Urinary bladder (tissue), 3 donors: ENCODE measurements at regions not wholly inside any gene's neighbourhood (a gene's known extent, or its start where the extent isn't known, plus 50 kb on each side); places are given as distances from the start of the nearest gene placed in this dataset.
"Not testable (repeated sequence)": the region's sequence is repeated elsewhere in the genome, so short reads cannot be mapped to it uniquely, and the experiment has no call there.

Experiments
- DNase-seq: peaks from one replicate; pipeline ENCODE4 v3.0.0-alpha.2; 2015; ENCODE audit errors: extremely low spot score
- H3K27ac ChIP-seq: one replicate; pipeline ENCODE4 v1.5.1; 2013; ENCODE audit warnings: low read depth, mild to moderate bottlenecking, moderate library complexity
- H3K36me3 ChIP-seq: one replicate; pipeline ENCODE4 v1.6.1; 2013; ENCODE audit warnings: mild to moderate bottlenecking, moderate library complexity; ENCODE audit not compliant: insufficient read depth
- H3K4me1 ChIP-seq: one replicate; pipeline ENCODE4 v1.6.1; 2013; ENCODE audit warnings: mild to moderate bottlenecking, moderate library complexity; ENCODE audit not compliant: insufficient read depth
- H3K4me3 ChIP-seq: one replicate; pipeline ENCODE4 v1.5.1; 2013; ENCODE audit warnings: low read depth, low read length
- WGBS: extraction: QIAGEN DNeasy Blood & Tissue Kit; methylation state at CpG from one replicate; pipeline ENCODE4 v1.1.7; 2013; 5-methylcytosine and 5-hydroxymethylcytosine counted together
- donor health status: healthy with polysubstance abuse.
- donor health status: healthy.

GRCh38 chr6:169092375-169092774, 161.3 kb downstream of the THBS2 start:
- WGBS = 49% methylated on average over 3 of the region's 3 CpGs
- no peak overlapping the region for H3K27ac ChIP-seq
- no peak for DNase-seq
- H3K4me1 ChIP-seq = no peaks in the 10 kb centered on the region
- no peaks in the 10 kb centered on the region for H3K36me3 ChIP-seq
- H3K4me3 ChIP-seq = no peak overlapping the region

DNA sequence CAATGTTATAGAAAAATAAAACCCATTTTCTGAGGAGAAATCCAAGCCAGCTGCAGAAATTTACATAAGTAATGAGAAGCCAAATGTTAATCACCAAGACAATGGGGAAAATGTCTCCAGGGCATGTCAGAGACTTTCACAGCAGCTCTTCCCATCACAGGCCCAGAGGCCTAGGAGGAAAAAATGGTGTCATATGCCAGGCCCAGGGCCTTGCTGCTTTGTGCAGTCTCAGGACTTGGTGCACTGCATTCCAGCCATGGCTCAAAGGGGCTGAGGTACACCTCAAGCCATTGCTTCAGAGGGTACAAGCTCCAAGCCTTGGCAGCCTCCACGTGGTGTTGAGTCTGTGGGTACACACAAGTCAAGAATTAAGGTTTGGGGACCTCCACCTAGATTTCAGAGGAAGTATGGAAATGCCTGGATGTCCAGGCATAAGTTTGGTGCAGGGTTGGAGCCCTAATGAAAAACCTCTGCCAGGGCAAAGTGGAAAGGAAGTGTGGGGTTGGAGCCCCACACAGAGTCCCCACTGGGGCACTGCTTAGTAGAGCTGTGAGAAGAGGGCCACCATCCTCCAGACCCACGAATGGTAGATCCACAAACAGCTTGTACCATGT, 163.0 kb downstream of the THBS2 start:
- H3K27ac ChIP-seq, H3K4me1 ChIP-seq, DNase-seq, H3K4me3 ChIP-seq, H3K36me3 ChIP-seq: not testable (repeated sequence)
- 75% methylated on average over 2 of the region's 2 CpGs for WGBS

- H3K36me3 ChIP-seq = no peaks in the 10 kb centered on the region
- no peak overlapping the region for H3K27ac ChIP-seq
- DNase-seq = no peak
- no peak overlapping the region for H3K4me3 ChIP-seq
- H3K4me1 ChIP-seq = peaks cover 1% of the 10 kb centered on the region
- WGBS = 66% methylated on average over 2 of the region's 2 CpGs
Observed at GRCh38 chr6:169088762-169089161, 164.9 kb downstream of the THBS2 start.

DNA sequence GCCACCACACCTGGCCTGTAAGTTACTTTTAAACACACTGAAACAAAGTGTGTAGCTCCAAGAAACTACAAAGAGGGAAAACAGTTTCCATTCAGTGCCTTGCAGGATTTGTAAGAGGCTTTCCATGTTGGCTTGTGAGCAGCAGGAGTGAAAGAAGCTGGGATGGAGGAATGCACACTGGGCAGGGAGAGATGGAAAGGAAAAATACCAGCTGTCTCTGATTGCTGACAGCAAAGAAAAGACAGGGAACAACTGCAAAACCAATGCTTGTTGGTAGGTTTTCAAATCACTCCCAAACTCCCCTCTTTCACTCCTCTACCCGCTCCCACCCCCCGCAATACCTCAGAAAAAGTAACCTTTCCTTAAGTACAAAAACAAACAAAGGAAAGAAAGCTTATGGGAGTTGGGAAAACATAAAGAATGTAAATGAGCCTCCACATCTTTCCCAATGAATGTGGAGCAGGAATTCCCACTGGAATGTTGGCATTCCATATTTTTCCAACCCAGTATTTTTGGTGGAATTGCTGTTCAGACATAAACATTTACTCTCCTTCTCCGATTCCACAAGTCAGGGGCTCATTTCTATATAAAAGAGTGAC, 166.1 kb downstream of the THBS2 start:
- Histone ChIP-seq H3K4me3 (no peak overlapping the region), H3K27ac (no peak overlapping the region), H3K4me1 (peaks cover 1% of the 10 kb centered on the region), H3K36me3 (no peaks in the 10 kb centered on the region)
- WGBS = 45% methylated on average over 3 of the region's 3 CpGs
- no peak for DNase-seq

DNA sequence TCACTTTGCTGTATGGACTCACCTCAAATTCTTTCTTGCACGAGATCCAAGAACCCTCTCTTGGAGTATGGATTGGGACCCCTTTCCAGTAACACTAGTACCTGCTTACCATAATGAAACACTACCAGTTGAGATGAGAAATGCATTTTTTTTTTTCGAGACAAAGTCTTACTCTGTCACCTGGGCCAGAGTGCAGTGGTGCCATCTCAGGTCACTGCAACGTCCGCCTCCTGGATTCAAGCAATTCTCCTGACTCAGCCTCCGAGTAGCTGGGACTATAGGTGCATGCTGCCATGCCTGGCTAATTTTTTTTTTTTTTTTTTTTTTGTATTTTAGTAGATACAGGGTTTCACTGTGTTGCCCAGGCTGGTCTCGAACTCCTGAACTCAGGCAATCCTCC, 167.0 kb downstream of the THBS2 start:
- H3K36me3 ChIP-seq, DNase-seq, H3K27ac ChIP-seq, H3K4me3 ChIP-seq, H3K4me1 ChIP-seq: not testable (repeated sequence)
- WGBS = 94% methylated on average over 6 of the region's 6 CpGs

GRCh38 chr6:169086020-169086419, 167.6 kb downstream of the THBS2 start:
- no peak overlapping the region for H3K27ac ChIP-seq
- H3K4me1 ChIP-seq = peaks cover 1% of the 10 kb centered on the region
- WGBS = 85% methylated on average over 10 of the region's 10 CpGs
- H3K4me3 ChIP-seq = no peak overlapping the region
- no peaks in the 10 kb centered on the region for H3K36me3 ChIP-seq
- DNase-seq = no peak

- H3K36me3 ChIP-seq = no peaks in the 10 kb centered on the region
- H3K27ac ChIP-seq = no peak overlapping the region
- WGBS = 80% methylated on average over 6 of the region's 6 CpGs
- peaks cover 1% of the 10 kb centered on the region for H3K4me1 ChIP-seq
- no peak for DNase-seq
- H3K4me3 ChIP-seq = no peak overlapping the region
Observed at GRCh38 chr6:169085466-169085865, 168.2 kb downstream of the THBS2 start.

DNA sequence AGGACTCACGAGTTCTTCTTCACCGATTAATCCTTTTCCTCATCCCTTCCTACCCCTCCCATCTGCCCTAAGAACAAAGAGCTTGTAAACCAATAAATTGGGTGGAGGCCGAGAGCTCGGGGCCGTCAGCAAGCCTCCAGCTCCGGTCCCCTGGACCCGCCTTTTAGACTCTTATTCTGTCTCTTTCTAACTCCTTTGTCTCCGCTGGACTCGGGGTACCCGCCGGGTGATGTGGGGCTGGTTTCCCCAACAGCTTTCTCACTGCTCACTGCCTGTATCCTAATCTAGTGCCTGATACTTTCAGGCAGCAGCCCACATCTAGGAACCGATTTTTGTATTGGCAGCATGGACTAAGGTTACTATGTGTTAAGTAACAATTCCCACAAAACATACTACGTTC, 169.1 kb downstream of the THBS2 start:
- not testable (repeated sequence) for H3K36me3 ChIP-seq, H3K4me3 ChIP-seq, DNase-seq, H3K4me1 ChIP-seq, H3K27ac ChIP-seq
- WGBS = 89% methylated on average over 13 of the region's 13 CpGs

- DNase-seq = no peak
- no peak overlapping the region for H3K27ac ChIP-seq
- H3K4me3 ChIP-seq = no peak overlapping the region
- WGBS = 96% methylated on average over 10 of the region's 10 CpGs
- H3K36me3 ChIP-seq = no peaks in the 10 kb centered on the region
- peaks cover 1% of the 10 kb centered on the region for H3K4me1 ChIP-seq
Observed at GRCh38 chr6:169084067-169084466, 169.6 kb downstream of the THBS2 start.

DNA sequence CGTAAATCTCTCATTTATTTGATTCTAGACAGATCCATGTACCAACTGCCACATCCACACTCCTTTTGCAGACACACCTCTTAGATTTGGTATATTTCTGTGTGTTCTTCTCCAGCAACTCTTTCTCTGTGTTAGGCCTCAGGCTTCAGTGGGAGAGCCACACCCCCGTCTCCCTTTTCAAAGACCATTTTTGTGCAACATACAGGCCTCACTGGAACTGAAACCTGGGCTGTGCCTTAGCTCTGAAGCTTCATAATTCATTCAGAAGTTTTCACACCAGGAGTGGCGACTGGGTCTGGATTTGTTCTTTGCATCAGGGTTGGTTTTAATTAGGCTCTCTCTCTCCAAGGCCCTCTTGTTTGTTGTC, 170.2 kb downstream of the THBS2 start:
- Histone ChIP-seq H3K27ac (no peak overlapping the region), H3K36me3 (no peaks in the 10 kb centered on the region), H3K4me3 (no peak overlapping the region), H3K4me1 (peaks cover 1% of the 10 kb centered on the region)
- no peak for DNase-seq
- 61% methylated on average over 3 of the region's 3 CpGs for WGBS

- H3K4me1 ChIP-seq = peaks cover 1% of the 10 kb centered on the region
- no peak for DNase-seq
- no peak overlapping the region for H3K4me3 ChIP-seq
- no peaks in the 10 kb centered on the region for H3K36me3 ChIP-seq
- 90% methylated on average over 7 of the region's 7 CpGs for WGBS
- no peak overlapping the region for H3K27ac ChIP-seq
Observed at GRCh38 chr6:169082817-169083507, 170.7 kb downstream of the THBS2 start.

GRCh38 chr6:169082093-169082492, 171.6 kb downstream of the THBS2 start:
- DNase-seq = no peak
- Histone ChIP-seq H3K4me3 (no peak overlapping the region), H3K36me3 (no peaks in the 10 kb centered on the region), H3K27ac (no peak overlapping the region), H3K4me1 (peaks cover 1% of the 10 kb centered on the region)
- WGBS = 81% methylated on average over 5 of the region's 5 CpGs

DNA sequence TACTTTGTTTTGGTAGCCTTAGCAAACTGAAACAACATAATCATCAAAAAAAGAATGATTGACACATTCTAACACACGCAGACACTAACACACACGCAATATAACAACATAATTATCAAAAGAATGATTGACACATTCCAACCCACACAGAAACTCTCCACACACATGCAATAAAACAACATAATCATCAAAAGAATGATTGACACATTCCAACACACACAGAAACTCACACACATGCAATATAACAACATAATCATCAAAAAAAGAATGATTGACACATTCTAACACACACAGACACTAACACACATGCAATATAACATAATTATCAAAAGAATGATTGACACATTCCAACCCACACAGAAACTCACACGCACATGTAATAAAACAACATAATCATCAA, 172.4 kb downstream of the THBS2 start:
- Histone ChIP-seq H3K27ac (no peak overlapping the region), H3K4me3 (no peak overlapping the region), H3K4me1 (peaks cover 1% of the 10 kb centered on the region), H3K36me3 (no peaks in the 10 kb centered on the region)
- no peak for DNase-seq
- WGBS = 97% methylated on average over 3 of the region's 3 CpGs

DNA sequence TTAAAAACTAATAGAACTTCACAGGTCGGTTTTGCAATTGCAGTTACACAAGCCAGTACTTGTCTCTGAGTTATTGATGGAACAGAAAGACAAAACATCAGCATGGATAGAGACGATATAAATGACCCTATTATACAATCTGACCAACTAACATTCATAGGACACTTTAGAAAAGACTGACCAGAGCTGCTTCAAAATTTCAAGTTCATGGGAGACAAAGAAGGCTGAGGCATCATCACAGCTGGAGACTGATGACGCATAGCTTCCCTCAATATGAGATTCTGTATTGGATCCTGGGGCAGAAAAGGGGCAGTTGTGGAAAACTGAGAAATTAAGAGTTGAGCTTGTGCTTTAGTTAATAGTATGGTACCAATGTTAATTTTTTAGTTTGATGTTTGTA, 174.0 kb downstream of the THBS2 start:
- H3K4me3 ChIP-seq = no peak overlapping the region
- no peaks in the 10 kb centered on the region for H3K36me3 ChIP-seq
- WGBS = 73% methylated on average over 3 of the region's 3 CpGs
- H3K27ac ChIP-seq = no peak overlapping the region
- no peaks in the 10 kb centered on the region for H3K4me1 ChIP-seq
- DNase-seq = no peak
